ENCODE measurements at regions not wholly inside any gene's neighbourhood (a gene's known extent, or its start where the extent isn't known, plus 50 kb on each side); places are given as distances from the start of the nearest gene placed in this dataset.
A peak's percentile ranks its signal among the peaks of the same experiment; 100 is the strongest.

DNA sequence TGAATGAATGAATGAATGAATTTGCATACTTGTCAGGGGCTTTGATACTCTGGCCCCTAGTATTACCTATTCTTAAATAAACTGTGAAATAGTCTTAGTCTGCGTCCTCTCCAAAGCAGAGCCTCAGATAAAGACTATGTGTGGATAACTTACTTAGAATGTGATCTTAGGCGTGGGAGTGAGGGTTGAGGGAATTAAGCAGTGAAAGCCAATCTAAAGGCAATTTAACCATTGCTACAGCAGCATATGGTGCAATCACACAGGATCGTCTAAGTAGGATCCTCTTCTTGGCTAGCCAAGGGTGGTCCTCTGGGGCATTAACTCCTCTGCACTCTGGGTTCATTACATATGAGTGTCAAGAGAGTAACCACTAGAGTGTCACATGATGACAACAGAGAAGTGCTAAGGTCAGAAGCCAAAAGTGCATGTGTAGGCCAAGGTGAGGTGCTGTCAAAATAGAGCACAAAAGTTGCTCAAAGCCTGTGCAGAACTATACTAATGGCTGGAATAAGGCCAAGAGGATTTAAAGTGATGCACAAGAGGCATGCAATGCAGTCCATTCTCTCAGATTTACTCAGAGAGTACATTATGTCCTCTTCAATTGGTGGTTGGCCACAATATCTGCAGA lies 274.4 kb upstream of the SEMA6A start:
- H3K4me1 ChIP-seq (replicated peaks in 1 of 2): no peaks in the 10 kb centered on the region
- no peak overlapping the region for H3K4me3 ChIP-seq
- in situ Hi-C loops (cut with MboI; ENCODE audit: low pct_unique_long_range_greater_than_20kb in 2 of 9, low sequenced_read_pairs in 9 of 9, unreplicated experiment in 9 of 9): no loop called here
- no peak for ATAC-seq (replicated peaks in 6 of 8)
- WGBS, 10 experiments: 0 to 80% (median 69%) methylated on average over 1 to 3 of the region's 3 CpGs; no CpG with 5 or more reads in 3 of the 10 experiments
- H3K27ac ChIP-seq: no peak overlapping the region

DNA sequence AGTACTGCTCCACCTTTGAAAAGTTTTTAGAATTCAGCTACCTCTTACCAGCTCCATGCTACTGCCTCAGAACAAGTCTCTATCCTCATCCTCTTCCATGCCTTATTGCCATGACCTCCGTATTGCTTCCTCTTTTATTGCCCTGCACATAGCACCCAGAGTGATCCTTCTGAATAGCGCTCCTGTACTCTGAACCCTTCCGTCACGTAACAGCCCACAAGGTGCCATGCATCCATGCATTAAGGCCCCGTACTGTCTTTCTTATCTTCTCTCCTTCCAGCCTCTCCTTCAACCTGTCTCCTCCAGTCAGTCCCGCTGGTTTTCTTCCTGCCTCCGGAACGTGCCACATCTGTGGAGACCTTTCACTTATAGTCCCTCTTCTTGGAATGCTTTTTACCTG lies 273.3 kb upstream of the SEMA6A start:
- no peak for ATAC-seq (replicated peaks in 6 of 8)
- in situ Hi-C loops (cut with MboI; ENCODE audit: low pct_unique_long_range_greater_than_20kb in 2 of 9, low sequenced_read_pairs in 9 of 9, unreplicated experiment in 9 of 9): no loop called here
- H3K4me3 ChIP-seq: no peak overlapping the region
- 12 to 100% (median 90%) methylated on average over 3 to 8 of the region's 8 CpGs for WGBS, 10 experiments
- H3K27ac ChIP-seq: no peak overlapping the region
- no peaks in the 10 kb centered on the region for H3K4me1 ChIP-seq (replicated peaks in 1 of 2)

DNA sequence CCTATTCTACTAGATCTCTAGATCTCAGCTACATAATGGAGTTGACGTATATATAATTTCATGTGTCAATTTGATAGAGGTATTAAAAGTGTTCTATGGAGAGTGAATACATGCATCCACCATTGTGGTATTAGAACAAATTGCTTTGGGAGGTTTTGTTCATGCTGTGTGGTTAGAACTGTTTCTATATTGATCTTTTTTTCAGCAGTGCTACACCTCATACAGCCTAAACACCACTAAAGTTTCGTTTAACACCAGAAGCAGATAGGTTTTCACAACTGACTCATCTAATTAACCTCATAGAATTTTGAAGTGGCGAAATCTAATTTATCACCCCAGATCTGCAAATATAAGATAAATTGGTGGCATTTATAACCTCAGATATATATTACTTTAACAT lies 269.4 kb upstream of the SEMA6A start:
- no peak for ATAC-seq (replicated peaks in 6 of 8)
- no peak overlapping the region for H3K27ac ChIP-seq
- H3K4me1 ChIP-seq (replicated peaks in 1 of 2): no peaks in the 10 kb centered on the region
- in situ Hi-C loops (cut with MboI; ENCODE audit: low pct_unique_long_range_greater_than_20kb in 2 of 9, low sequenced_read_pairs in 9 of 9, unreplicated experiment in 9 of 9): no loop called here
- 28 to 100% (median 90%) methylated on average over 1 to 3 of the region's 3 CpGs; no CpG with 5 or more reads in 1 of the 10 experiments for WGBS, 10 experiments
- H3K4me3 ChIP-seq: no peak overlapping the region

DNA sequence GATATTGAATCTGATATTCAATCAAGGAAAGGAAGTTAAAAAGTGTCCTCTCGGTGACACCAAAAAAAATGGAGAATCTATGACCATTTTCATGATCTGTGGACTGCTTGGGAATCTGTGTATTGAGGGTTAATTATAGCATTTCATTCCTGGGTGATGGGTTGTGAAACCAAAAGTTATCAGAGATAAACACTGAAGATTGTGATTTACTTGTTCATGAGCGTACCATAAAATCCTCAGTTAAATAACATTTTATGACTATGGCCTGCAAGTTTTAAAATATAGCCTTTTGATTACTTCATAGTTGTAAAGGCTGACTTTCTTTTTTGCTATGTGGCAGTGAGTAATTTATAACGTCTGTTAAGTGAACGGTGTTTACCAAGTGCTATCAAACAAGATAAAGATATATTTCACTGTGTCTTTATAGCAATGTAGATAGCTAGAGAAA lies 267.9 kb upstream of the SEMA6A start:
- 29 to 96% (median 81%) methylated on average over 2 to 4 of the region's 4 CpGs for WGBS, 10 experiments
- in situ Hi-C loops (cut with MboI; ENCODE audit: low pct_unique_long_range_greater_than_20kb in 2 of 9, low sequenced_read_pairs in 9 of 9, unreplicated experiment in 9 of 9): no loop called here
- peak in 1 of 8 experiments; percentile 12 for ATAC-seq (replicated peaks in 6 of 8)
- Histone ChIP-seq H3K4me3 (no peak overlapping the region), H3K4me1 (replicated peaks in 1 of 2) (no peaks in the 10 kb centered on the region), H3K27ac (no peak overlapping the region)

DNA sequence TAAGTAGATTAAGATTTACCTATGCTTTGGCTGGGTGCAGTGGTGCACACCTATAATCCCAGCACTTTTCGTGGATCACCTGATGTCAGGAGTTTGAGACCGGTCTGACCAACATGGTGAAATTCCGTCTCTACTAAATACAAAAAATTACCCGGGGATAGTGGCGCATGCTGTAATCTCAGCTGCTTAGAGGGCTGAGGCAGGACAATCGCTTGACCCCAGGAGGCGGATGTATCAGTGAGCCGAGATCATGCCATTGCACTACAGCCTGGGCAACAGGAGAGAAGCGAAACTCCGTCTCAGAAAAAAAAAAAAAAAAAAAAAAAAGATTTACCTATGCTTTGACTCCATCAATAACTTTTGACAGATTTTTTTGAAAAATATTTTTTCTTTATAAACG lies 267.1 kb upstream of the SEMA6A start:
- 50 to 100% (median 93%) methylated on average over 2 to 9 of the region's 11 CpGs for WGBS, 10 experiments
- in situ Hi-C loops (cut with MboI; ENCODE audit: low pct_unique_long_range_greater_than_20kb in 2 of 9, low sequenced_read_pairs in 9 of 9, unreplicated experiment in 9 of 9): no loop called here

DNA sequence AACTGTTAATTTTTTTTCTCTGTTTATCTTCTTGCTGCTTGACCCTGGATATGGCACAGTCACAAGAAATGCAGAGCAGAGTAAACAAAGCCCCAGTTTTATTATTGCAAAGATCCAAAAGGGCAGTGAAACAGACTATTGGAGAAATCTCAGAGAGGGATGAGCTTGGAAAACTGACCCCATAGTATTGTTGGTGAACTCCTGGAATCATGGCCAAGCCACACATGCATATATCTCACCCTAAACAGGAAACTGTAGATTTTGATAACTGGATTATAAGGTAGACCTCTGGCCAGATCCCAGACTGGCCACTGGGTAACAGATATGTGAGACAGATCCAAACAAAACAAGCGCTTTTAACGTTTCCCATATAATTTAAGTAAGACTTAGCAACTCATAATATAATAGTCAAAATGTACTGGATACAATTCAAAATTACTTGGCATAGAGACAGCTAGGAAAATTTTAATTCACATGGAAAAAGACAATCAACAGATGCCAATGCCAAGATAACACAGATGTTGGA lies 263.5 kb upstream of the SEMA6A start:
- ATAC-seq (replicated peaks in 6 of 8): no peak
- in situ Hi-C loops (cut with MboI; ENCODE audit: low pct_unique_long_range_greater_than_20kb in 2 of 9, low sequenced_read_pairs in 9 of 9, unreplicated experiment in 9 of 9): no loop called here
- WGBS, 10 experiments: 0 to 100% (median 50%) methylated on average over 1 to 2 of the region's 2 CpGs; no CpG with 5 or more reads in 4 of the 10 experiments

More for the DNA sequence above, 267.1 kb upstream of the SEMA6A start:
- Histone ChIP-seq H3K4me1 (replicated peaks in 1 of 2) (no peaks in the 10 kb centered on the region), H3K27ac (no peak overlapping the region), H3K4me3 (no peak overlapping the region)
- ATAC-seq (replicated peaks in 6 of 8): no peak

DNA sequence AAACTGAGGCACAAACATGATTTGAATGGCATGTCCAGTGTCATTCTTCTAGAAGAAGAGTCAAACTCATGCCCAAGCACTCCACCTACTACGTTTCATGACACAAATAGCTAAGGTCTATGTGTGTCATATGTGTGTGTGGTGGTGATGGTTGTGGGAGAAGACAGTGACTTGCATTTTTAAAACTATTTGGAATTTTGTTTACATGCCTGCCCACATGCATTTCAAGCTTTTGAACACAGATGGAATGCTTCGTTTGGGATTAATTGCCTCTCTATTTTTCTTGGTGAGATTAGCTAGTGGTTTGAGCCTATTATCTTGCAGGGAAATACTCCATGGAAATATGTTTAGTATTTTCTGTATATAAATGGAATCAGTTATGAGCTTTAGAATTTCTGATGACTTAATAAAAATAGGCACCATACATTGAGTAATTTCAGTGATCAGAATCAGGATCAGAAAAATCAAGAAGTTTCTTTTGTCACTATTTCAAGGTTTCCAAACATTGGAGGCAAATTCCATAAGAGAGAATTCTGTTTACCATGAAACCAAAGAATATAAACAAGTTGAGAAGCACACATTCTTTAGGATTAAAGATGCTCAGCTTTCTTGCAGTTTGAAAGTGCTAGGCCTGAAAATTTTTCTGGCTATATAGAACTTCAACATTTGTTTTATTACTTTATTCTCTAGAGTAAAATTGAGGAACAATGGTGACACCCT lies 260.3 kb upstream of the SEMA6A start:
- H3K4me3 ChIP-seq: no peak overlapping the region
- H3K4me1 ChIP-seq (replicated peaks in 1 of 2): peaks cover 0 to 4% of the 10 kb centered on the region in 2 donors
- in situ Hi-C loops (cut with MboI; ENCODE audit: low pct_unique_long_range_greater_than_20kb in 2 of 9, low sequenced_read_pairs in 9 of 9, unreplicated experiment in 9 of 9): no loop called here
- WGBS, 10 experiments: 0 to 100% (median 60%) methylated on average over 1 to 2 of the region's 2 CpGs; no CpG with 5 or more reads in 2 of the 10 experiments
- no peak overlapping the region for H3K27ac ChIP-seq
- no peak for ATAC-seq (replicated peaks in 6 of 8)

More for the DNA sequence above, 263.5 kb upstream of the SEMA6A start:
- Histone ChIP-seq H3K4me1 (replicated peaks in 1 of 2) (no peaks in the 10 kb centered on the region), H3K4me3 (no peak overlapping the region), H3K27ac (no peak overlapping the region)

DNA sequence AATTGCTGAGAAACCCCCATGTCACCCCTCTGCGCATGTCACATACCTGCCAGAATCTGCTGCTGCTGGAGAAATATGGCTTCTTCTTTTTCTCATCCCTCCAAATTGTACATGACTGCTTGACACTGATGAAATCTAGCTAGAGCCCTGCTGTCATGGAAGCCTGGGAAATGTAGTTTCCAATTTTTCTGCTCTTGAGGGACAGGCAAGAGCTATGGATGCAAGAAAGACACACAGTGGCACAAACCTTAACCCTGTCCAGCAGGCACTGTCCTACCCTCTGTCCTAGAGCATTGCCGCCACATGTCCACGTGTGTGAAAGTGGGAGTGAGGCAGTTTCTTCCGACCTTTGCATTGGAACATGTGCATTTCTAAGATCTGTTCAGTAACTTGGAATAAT lies 255.5 kb upstream of the SEMA6A start:
- in situ Hi-C loops (cut with MboI; ENCODE audit: low pct_unique_long_range_greater_than_20kb in 2 of 9, low sequenced_read_pairs in 9 of 9, unreplicated experiment in 9 of 9): no loop called here
- peak in 5 of 8 experiments; percentile 22 to 59 (median 27) for ATAC-seq (replicated peaks in 6 of 8)

DNA sequence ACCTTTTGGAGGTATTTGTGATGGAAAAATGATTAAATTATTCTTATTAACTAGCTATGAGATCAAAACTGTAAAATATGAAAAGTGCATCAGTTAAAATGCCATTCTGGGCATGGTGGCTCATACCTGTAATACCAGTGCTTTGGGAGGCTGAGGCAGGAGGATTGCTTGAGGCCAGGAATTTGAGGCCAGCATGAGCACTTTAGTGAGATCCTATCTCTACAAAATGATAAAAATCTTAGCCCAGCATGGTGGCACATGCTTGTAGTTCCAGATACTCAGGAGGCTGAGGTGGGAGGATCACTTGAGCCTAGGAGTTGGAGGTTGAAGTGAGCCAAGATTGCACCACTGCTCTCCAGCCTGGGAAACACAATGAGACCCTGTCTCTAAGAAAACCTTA lies 252.5 kb upstream of the SEMA6A start:
- Histone ChIP-seq H3K4me1 (replicated peaks in 1 of 2) (peaks cover 0 to 12% of the 10 kb centered on the region in 2 donors), H3K4me3 (no peak overlapping the region), H3K27ac (no peak overlapping the region)
- ATAC-seq (replicated peaks in 6 of 8): no peak
- in situ Hi-C loops (cut with MboI; ENCODE audit: low pct_unique_long_range_greater_than_20kb in 2 of 9, low sequenced_read_pairs in 9 of 9, unreplicated experiment in 9 of 9): no loop called here

More for the DNA sequence above, 255.5 kb upstream of the SEMA6A start:
- no peak overlapping the region for H3K4me3 ChIP-seq
- WGBS, 10 experiments: 41 to 100% (median 80%) methylated on average over 1 to 3 of the region's 4 CpGs; no CpG with 5 or more reads in 3 of the 10 experiments
- no peak overlapping the region for H3K27ac ChIP-seq
- peaks cover 0 to 12% of the 10 kb centered on the region in 2 donors for H3K4me1 ChIP-seq (replicated peaks in 1 of 2)

DNA sequence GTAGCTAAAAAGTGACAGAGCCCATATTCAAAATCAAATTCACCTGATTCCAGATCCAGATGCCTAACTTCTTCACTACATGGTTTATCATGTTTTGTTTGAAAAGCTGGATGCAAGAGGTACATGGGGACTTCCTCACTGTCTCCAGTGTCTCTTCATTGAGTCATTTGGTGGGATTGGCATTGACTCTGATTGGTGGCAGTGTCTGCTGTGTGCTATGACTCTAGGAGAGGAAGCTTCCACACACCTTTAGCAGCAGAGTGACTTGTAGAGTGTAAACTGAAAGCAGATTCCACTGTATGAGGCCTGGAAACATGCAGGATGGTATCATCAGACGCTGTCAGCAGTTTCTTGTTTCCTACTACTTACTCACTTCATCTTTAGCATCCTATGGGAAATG lies 250.9 kb upstream of the SEMA6A start:
- ATAC-seq (replicated peaks in 6 of 8): no peak
- peaks cover 0 to 15% of the 10 kb centered on the region in 2 donors for H3K4me1 ChIP-seq (replicated peaks in 1 of 2)
- in situ Hi-C loops (cut with MboI; ENCODE audit: low pct_unique_long_range_greater_than_20kb in 2 of 9, low sequenced_read_pairs in 9 of 9, unreplicated experiment in 9 of 9): no loop called here
- H3K27ac ChIP-seq: no peak overlapping the region
- WGBS, 10 experiments: 0 to 100% (median 96%) methylated on average over 1 of the region's 1 CpG; no CpG with 5 or more reads in 6 of the 10 experiments
- no peak overlapping the region for H3K4me3 ChIP-seq

DNA sequence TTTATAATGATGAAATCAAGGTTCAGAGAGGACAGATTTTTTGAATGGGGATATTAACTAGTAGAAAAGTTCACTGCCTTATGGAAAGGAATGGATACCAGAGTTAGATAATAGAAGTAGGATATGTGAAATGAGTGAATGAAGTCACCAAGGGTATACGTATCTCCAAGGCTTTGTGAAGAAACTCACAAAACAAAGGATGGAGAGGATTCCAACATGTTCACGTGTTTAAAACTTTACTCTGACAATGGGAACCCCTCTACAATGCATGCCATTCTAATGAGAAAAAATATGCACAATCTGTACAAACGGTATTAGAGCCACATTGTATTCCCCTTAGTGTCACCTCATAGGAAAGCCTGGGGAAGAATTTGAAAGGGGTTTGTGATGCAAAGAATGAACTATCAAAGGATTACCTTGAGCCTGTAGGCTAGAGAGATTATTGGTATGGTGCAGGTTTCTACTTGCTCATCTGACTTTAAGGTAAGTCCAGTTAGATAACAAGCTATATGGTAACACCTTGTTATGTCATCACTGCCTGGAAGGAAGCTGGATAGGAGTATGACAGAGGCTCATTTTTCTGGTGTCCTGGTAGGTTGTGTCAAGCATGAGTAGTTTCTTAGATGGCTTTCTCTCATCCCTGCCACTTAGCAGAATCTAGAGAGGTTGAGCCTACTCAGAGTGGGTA lies 250.3 kb upstream of the SEMA6A start:
- H3K27ac ChIP-seq: no peak overlapping the region
- no peak for ATAC-seq (replicated peaks in 6 of 8)
- no peak overlapping the region for H3K4me3 ChIP-seq
- in situ Hi-C loops (cut with MboI; ENCODE audit: low pct_unique_long_range_greater_than_20kb in 2 of 9, low sequenced_read_pairs in 9 of 9, unreplicated experiment in 9 of 9): no loop called here
- peaks cover 0 to 10% of the 10 kb centered on the region in 2 donors for H3K4me1 ChIP-seq (replicated peaks in 1 of 2)
- WGBS, 10 experiments: 0 to 90% (median 72%) methylated on average over 1 to 3 of the region's 3 CpGs; no CpG with 5 or more reads in 1 of the 10 experiments

DNA sequence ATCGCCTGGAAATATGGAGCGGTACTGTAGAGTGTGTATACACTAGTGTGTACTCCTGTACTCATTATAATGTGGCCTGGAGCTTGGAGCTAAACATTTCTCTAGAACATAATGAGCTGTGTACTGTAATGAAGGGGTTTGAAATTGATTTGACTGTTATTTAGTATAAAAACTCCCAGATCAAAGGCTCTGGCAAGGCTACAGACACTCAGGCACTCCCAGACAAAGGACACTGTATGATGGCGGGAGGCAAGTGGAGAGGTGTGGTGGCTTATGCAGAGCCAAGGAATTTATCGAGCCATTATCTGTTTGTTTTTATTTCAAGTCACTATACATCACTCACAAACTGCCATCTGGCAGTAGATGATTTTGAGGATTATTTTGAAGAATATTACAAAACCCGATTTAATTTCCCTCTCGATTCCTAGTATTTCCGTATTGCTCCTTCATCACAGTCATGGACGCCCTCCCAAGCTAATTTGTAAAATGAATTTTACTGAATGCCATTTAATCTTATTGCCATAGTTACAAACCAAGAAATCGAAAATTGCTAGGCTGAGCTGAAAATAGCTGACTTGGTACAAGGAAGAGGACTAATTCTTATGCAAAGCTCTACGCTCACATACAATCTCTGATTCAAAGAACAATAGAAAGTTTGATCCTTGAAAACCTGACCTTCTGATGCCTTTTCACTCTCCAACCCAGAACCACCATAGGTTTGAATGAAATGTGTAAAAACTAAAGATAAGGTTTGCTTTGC lies 240.2 kb upstream of the SEMA6A start:
- in situ Hi-C loops (cut with MboI; ENCODE audit: low pct_unique_long_range_greater_than_20kb in 2 of 9, low sequenced_read_pairs in 9 of 9, unreplicated experiment in 9 of 9): no loop called here
- 39 to 82% (median 69%) methylated on average over 3 to 10 of the region's 10 CpGs; no CpG with 5 or more reads in 1 of the 10 experiments for WGBS, 10 experiments
- peaks cover 24 to 26% of the 10 kb centered on the region in 2 donors for H3K4me1 ChIP-seq (replicated peaks in 1 of 2)
- H3K4me3 ChIP-seq: no peak overlapping the region
- H3K27ac ChIP-seq: peak overlapping the region in 1 of 2 donors; percentile 36
- peak in 5 of 8 experiments; percentile 40 to 68 (median 58) for ATAC-seq (replicated peaks in 6 of 8)

All from motor neuron (in vitro differentiated cells).